Activated T-cell treated with anti-CD3 and anti-CD28 coated beads, Interleukin-2, amount 50 U/mL, for 4 hours (primary cell): ENCODE measurements at regions not wholly inside any gene's neighbourhood (a gene's known extent, or its start where the extent isn't known, plus 50 kb on each side); places are given as distances from the start of the nearest gene placed in this dataset.

Source experiments
- ATAC-seq, 2 donors: fragments of 200-7000 bp; cut with Tn5 transposase; one replicate each; pipeline ENCODE4 v1.10.0; 2021
- DNase-seq: peaks from one replicate; pipeline ENCODE4 v3.0.0-alpha.2; 2020
- H3K27me3 Mint-ChIP-seq: one replicate; pipeline ENCODE4 v1.8.0; 2021; ENCODE audit warnings: low read depth, mixed read lengths
- H3K36me3 Mint-ChIP-seq: one replicate; pipeline ENCODE4 v1.8.0; 2022; ENCODE audit warnings: mixed read lengths; ENCODE audit not compliant: insufficient read depth
- H3K4me1 Mint-ChIP-seq: one replicate; pipeline ENCODE4 v1.8.0; 2021; ENCODE audit warnings: low read depth, mixed read lengths
- H3K4me3 Mint-ChIP-seq: one replicate; pipeline ENCODE4 v1.8.0; 2021; ENCODE audit warnings: mild to moderate bottlenecking, moderate library complexity, mixed read lengths
- H3K9me3 Mint-ChIP-seq: one replicate; pipeline ENCODE4 v1.8.0; 2021; ENCODE audit warnings: mixed read lengths

- DNase-seq: no peak
- Mint-ChIP-seq H3K4me3 (no peak overlapping the region), H3K36me3 (no peaks in the 10 kb centered on the region), H3K9me3 (no peaks in the 10 kb centered on the region), H3K4me1 (no peaks in the 10 kb centered on the region), H3K27me3 (no peaks in the 10 kb centered on the region)
- no peak for ATAC-seq
Observed at GRCh38 chr4:107098401-107098800, 62.3 kb upstream of the DKK2 start.

GRCh38 chr4:107094976-107095375, 58.9 kb upstream of the DKK2 start:
- no peaks in the 10 kb centered on the region for H3K27me3 Mint-ChIP-seq
- no peaks in the 10 kb centered on the region for H3K9me3 Mint-ChIP-seq
- DNase-seq: no peak
- no peak for ATAC-seq
- no peaks in the 10 kb centered on the region for H3K4me1 Mint-ChIP-seq
- no peaks in the 10 kb centered on the region for H3K36me3 Mint-ChIP-seq
- no peak overlapping the region for H3K4me3 Mint-ChIP-seq

GRCh38 chr4:107094332-107094731, 58.2 kb upstream of the DKK2 start:
- no peaks in the 10 kb centered on the region for H3K36me3 Mint-ChIP-seq
- H3K4me1 Mint-ChIP-seq: no peaks in the 10 kb centered on the region
- no peaks in the 10 kb centered on the region for H3K27me3 Mint-ChIP-seq
- no peak overlapping the region for H3K4me3 Mint-ChIP-seq
- no peaks in the 10 kb centered on the region for H3K9me3 Mint-ChIP-seq
- no peak for ATAC-seq
- no peak for DNase-seq
